IPS-NIHi11 (cell line): ENCODE measurements at regions not wholly inside any gene's neighbourhood (a gene's known extent, or its start where the extent isn't known, plus 50 kb on each side); places are given as distances from the start of the nearest gene placed in this dataset.
"Not testable (repeated sequence)": the region's sequence is repeated elsewhere in the genome, so short reads cannot be mapped to it uniquely, and the experiment has no call there.

Experiments
- DNase-seq: peaks from one replicate; pipeline ENCODE4 v3.0.0; 2012; ENCODE audit warnings: mixed read lengths, low spot score

GRCh38 chr11:116698080-116698479 is 74.7 kb downstream of the BUD13 start:
- DNase-seq: no peak

GRCh38 chr11:116697639-116698038 is 75.1 kb downstream of the BUD13 start:
- DNase-seq: no peak

DNA sequence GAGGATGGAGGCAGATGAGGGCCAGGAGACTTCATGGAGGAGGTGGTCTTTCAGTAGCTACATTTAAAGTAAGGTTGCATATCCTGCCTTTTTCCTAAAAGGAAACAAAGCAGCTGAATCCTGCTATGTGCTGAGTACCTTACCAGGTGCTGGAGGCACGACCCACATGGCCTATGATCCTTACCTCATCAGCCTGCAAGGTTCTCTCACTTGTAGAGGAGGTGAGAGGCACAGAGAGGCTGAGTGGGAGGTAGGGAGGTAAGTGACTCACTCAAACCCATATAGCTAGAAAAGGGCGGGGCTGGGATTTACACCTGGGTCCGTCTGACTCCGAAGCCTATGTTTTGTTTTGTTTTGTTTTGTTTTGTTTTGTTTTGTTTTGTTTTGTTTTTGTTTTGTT is 75.8 kb downstream of the BUD13 start:
- no peak for DNase-seq

- DNase-seq: peak; percentile 33
These were observed 76.3 kb downstream of the BUD13 start for GRCh38 chr11:116696381-116696941.

DNA sequence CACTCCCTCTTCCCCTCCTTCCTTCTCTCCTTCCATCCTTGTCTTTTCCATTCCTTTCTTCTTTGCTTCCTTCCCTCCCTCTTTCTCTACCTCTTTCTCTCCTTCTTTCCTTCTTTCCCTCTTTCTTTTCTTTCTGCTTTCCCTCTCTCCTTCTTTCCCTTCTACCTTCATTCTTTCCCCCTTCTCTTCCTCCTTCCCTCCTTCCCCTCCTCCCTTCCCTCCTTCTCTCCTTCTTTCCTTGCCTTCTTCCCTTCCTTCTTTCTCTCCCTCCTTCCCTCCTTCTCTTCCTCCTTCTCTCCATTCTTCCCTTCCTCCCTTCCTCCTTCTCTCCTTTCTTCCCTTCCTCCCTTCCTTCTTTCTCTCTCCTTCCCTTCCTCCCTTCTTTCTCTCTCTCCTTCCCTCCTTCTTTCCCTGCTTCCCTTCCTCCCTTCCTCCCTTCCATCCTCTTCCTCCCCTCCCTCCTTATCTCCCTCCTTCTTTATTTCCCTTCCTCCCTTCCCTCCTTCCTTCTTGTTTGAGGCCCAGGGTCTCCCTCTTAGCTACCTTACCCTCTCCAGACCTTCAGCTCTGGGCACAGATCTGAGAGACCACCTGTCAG is 77.0 kb downstream of the BUD13 start:
- DNase-seq: no peak

DNA sequence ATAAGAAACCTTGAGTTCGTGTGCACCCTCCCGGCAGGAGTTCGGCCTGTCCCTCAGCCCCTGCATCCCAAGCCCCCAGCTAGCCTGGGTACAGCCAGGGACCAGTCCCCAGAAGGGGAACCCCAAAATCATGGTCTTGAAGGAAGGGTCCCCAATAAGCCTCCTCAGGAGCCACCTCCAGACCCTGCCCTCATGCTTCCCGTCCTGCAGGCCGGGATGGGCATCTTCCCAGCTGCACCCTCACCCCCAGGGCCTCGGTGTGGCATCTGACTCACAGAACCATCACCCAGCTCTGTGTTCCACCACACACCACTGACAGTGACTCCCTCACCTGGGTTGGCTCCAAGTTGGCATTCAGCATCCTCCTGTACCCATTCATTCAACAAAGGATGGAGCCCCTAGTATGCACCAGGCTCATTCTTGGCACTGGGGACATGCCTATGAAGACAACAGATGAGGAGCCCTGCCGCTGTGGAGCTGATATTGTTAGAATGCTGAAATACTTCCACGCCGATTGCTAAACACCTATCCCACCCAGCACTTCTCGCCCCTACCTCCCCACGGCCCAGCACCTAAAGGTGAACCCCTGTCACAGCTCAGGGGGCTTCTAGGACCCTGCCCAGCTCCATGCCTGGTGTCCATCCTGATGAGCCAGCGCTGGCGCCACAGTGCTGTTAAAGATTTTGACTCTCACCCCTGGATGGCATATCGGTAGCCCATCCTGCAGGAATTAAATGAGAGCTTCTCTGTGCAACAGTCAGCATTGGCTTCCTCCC is 77.8 kb downstream of the BUD13 start:
- no peak for DNase-seq

- DNase-seq: no peak
These were observed 78.5 kb downstream of the BUD13 start for GRCh38 chr11:116694349-116694725.

DNA sequence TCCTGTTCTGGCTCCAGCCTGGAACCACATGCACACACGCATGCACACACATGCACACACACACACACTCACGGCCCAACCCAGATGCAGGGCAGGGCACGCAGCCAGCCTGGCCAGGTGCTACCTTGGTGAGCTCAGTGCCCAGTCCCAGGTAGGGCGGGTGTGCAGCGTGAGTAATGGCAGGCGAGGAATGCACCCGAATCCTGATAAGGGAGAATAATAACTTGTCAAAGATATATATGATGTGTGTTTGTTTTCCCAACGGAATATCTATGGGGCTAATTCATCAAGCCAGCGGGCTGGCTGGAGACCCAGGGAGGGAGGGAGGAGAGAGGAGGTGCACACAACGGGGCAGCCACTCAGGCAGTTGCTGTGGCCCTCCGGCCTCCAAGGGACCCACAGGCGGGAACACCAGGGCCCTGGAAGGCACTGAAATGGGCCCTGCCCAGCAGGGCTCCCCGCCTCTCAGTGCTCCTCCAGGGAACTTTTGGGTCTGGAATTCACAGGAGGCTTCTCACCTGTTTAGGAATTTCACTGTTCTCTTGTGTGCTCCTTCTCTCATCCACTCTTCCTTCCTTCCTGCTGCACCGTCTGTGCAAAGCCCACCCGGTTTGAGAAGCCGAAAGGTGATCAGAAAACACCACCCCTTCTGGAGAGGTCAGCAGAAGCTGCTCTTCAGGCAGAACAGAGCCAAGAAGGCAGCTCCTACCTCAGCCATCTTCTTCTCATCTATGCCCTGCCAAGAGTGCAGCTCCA is 79.0 kb downstream of the BUD13 start:
- DNase-seq: no peak

- DNase-seq: no peak
These were observed 79.7 kb downstream of the BUD13 start for GRCh38 chr11:116693102-116693570.

DNA sequence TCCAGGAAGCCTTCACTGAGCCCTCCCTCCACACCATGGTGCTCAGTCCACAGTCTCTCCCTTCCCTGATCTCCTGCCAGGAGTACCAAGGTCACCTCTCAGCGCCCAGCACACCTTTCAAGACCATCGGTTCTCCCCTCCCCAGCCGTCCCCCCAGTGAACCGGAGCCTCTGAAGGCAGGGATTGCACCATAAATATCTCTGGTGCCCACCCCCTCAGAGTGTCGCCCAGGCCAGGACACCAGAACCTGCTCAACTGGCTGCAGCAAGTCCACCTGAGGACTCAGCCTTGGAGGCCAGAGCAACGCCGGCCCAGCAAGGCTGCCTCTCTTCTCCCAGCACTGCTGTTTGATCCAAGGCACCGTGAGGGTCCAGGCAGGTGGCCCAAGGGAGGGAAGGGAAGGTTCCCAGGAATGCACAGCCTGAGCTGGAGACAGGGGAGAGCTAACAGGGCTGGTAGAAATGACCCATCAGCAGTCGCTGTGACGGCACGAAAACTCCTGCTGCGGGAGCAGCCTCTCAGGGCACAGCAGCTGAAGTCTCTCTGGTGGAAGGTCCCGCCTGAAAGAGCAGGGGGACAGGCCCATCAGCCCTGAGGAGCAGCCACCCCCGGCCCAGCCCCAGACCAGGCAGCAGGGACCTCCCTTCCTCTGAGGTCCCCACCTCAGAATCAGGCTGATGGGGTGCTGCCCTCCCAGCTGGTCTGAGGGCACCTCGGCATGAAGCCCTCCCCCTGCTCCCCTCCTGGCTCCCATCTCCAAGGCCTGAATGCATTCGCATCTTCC is 80.3 kb downstream of the BUD13 start:
- no peak for DNase-seq

DNA sequence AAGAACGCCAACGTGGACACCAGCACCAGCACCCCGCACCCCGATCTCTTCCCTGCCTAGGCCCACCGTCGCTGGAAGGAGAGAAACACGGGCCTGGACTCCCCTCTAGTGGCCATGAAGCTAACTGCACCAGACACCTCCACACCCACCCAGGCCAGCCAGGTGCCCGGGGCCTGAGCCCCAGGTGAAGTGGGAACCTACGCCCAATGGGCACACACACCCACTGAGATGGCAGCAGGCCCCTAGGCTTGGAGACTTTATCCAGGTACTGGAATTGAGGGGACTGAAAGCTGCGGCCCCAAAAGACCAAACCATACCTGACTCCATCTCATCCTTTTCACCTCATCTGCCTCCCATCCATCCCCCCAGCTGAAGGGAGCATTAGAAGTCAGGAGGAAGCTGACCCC is 81.0 kb downstream of the BUD13 start:
- DNase-seq: peak; percentile 92

DNA sequence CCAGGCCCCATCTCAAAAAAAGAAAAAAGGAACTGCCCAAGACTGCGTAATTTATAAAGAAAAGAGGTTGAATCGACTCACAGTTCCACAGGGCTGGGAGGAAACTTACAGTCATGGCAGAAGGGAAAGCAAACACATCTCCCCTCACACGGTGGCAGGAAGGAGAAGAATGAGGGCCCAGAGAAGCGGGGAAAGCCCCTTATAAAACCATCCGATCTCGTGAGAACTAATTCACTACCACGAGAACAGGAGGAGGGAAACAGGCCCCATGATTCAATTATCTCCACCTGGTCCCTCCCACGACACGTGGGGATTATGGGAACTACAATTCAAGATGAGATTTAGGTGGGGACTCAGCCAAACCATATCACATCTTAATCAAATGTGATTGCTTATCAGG is 82.2 kb downstream of the BUD13 start:
- no peak for DNase-seq

GRCh38 chr11:116689413-116690127 is 83.2 kb downstream of the BUD13 start:
- no peak for DNase-seq

- DNase-seq: no peak
These were observed 84.6 kb downstream of the BUD13 start for GRCh38 chr11:116688202-116688540.

DNA sequence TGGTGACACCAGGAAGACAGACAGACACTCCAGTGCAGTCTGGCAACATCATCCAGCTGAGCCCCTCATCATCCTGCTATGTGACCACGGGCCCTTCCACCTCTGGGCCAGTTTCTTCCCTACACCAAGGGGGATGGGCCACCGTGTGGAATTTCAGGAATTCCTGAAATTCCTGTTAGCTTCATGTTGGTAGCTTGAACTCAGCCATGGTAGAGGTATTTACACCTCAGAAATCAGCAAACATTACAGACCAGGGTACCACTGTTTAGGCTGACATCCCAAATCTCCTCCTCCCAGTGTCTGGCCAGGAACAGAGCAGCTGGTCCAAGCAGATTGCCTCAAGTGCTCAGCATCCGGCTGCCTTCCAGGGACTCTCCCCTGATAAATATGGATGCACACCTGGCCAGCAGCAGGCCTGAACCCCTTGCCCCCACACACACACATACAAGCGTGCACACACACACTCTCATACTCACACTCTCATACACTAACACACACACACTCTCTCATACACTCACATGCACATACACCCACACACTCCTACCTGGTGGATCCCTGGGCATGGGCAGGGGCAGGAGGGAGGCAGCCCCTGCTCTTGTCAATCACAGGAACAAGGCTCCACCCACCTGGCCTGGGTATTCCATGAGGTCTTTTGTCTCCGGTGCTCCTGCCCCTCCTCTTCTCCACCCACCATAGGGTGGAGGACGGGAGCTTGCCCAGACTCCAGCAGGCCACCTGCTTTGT is 85.2 kb downstream of the BUD13 start:
- DNase-seq: peak; percentile 89

GRCh38 chr11:116686866-116687265 is 85.9 kb downstream of the BUD13 start:
- no peak for DNase-seq

- DNase-seq: no peak
These were observed 88.8 kb downstream of the BUD13 start for GRCh38 chr11:116683982-116684381.

DNA sequence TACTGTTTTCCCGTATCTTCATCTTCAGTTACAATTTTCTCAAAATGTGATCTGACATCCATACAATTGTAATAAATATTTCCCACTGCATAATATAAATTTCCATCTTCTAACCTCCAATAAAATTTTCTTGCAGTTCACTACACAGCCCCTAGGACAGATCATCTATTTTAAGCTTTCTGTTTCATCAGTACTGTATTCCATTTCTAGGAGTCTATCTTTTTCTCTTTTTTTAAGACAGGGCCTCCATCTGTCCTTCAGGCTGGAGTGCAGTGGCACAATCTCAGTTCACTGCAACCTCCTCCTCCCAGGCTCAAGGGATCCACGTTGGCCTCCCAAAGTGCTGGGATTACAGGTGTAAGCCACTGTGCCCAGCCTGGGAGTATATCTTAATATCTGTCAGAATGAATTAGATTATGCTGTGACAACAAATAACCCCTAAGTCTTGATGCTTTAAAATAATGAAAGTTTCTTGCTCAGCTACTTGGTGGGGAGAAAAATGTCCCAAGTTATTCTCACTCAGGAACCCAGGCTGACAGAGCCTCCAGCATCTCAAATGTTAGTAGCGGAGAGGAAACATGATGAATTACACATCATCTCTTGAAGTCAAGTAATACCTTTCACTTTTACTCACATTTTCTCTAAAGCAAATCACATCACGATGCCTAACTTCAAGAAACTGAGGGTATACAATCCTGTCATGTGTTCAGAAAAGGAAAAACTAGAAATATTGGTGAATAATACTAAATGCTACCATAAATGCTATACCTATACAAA is 92.2 kb downstream of the BUD13 start:
- DNase-seq: no peak

GRCh38 chr11:116678887-116679286 is 93.9 kb downstream of the BUD13 start:
- no peak for DNase-seq

DNA sequence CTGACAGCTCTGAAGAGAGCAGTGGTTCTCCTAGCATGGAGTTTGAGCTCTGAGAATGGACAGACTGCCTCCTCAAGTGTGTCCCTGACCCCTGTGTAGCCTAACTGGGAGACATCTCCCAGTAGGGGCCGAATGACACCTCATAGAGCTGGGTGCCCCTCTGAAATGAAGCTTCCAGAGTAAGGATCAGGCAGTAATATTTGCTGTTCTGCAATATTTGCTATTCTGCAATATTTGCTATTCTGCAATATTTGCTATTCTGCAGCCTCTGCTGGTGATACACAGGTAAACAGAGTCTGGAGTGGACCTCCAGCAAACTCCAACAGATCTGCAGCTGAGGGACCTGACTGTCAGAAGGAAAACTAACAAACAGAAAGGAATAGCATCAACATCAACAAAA is 105.5 kb downstream of the BUD13 start:
- not testable (repeated sequence) for DNase-seq
